Prostate gland (tissue), 2 donors: ENCODE measurements at regions not wholly inside any gene's neighbourhood (a gene's known extent, or its start where the extent isn't known, plus 50 kb on each side); places are given as distances from the start of the nearest gene placed in this dataset.
"Not testable (repeated sequence)": the region's sequence is repeated elsewhere in the genome, so short reads cannot be mapped to it uniquely, and the experiment has no call there.

Experiments
- DNase-seq: peaks from one replicate; pipeline ENCODE4 v3.0.0-alpha.2; 2019; ENCODE audit warnings: low spot score
- H3K27ac ChIP-seq, 2 donors: fragments of 200-600 bp; sonication (generic); 2 replicates each; pipeline ENCODE4 v1.5.1; 2017 to 2019
- H3K27me3 ChIP-seq: fragments of 200-600 bp; sonication (generic); replicated peaks from 2 replicates; pipeline ENCODE4 v1.5.1; 2019; ENCODE audit not compliant: insufficient read depth
- H3K36me3 ChIP-seq, 2 donors: fragments of 200-600 bp; sonication (generic); 1 replicate in 1 of 2; 2 replicates in 1 of 2; pipeline versions ENCODE4 v1.5.1 to v1.8.1; 2017 to 2019
- H3K4me1 ChIP-seq: fragments of 200-600 bp; sonication (generic); replicated peaks from 2 replicates; pipeline ENCODE4 v1.5.1; 2019
- H3K4me3 ChIP-seq, 2 donors: fragments of 200-600 bp; sonication (generic); 2 replicates each; pipeline ENCODE4 v1.5.1; 2017 to 2019
- H3K9me3 ChIP-seq: fragments of 200-600 bp; sonication (generic); 2 replicates; pipeline ENCODE4 v1.5.1; 2017
- POLR2A ChIP-seq: fragments of 450-650 bp; IDR thresholded peaks from one replicate; pipeline ENCODE4 v1.6.1; 2016; ENCODE audit warnings: antibody characterized with exemption, mild to moderate bottlenecking
- POLR2AphosphoS5 ChIP-seq: sonication (generic); formaldehyde crosslinking; IDR thresholded peaks from one replicate; pipeline ENCODE4 v1.6.1; 2017; ENCODE audit warnings: antibody characterized with exemption
- WGBS: methylation state at CpG from one replicate; pipeline ENCODE4 v1.1.5; 2018; 5-methylcytosine and 5-hydroxymethylcytosine counted together
- intact Hi-C: fragments of 100-400 bp; cut with DNase I; formaldehyde crosslinking; loops from one replicate; pipeline ENCODE4 v1.14.2; 2022
- TF ChIP-seq, protein P1 (sequence below), 4 experiments: fragments of 200-600 bp in 2 of 4; fragments of 450-650 bp in 2 of 4; sonication (generic) in 2 of 4; IDR thresholded peaks; 1 replicate in 3 of 4; 2 replicates in 1 of 4; pipeline ENCODE4 v1.5.1; 2016 to 2019; ENCODE audit warnings: antibody characterized with exemption in 4 of 4, mild to moderate bottlenecking in 2 of 4, moderate library complexity in 2 of 4

DNA sequence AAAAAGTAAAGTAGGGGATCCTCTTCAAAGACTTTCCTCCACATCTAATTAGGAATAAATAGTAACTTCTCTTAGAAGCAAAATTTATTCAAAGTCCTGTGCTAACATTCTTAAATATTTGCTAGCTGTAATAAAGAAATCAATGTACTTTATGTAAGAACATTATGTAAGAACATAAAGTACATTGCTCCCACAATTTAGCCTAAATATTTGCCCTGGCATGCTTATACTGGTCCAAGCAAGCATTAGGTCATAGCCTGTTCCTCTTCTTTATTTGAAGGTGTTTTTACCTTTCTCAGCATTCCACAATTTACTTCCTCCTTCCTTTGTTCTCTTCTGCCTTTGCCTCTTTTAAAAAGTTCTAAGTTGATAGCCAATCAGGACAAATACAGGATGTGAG lies 1480.5 kb upstream of the TENM4 start:
- DNase-seq, H3K4me3 ChIP-seq, H3K9me3 ChIP-seq, H3K27me3 ChIP-seq, H3K36me3 ChIP-seq, intact Hi-C loops, H3K4me1 ChIP-seq: not testable (repeated sequence)
- H3K27ac ChIP-seq: peak overlapping the region in 1 of 2 donors; percentile 63
- peak; percentile 77 for TF ChIP-seq POLR2AphosphoS5

DNA sequence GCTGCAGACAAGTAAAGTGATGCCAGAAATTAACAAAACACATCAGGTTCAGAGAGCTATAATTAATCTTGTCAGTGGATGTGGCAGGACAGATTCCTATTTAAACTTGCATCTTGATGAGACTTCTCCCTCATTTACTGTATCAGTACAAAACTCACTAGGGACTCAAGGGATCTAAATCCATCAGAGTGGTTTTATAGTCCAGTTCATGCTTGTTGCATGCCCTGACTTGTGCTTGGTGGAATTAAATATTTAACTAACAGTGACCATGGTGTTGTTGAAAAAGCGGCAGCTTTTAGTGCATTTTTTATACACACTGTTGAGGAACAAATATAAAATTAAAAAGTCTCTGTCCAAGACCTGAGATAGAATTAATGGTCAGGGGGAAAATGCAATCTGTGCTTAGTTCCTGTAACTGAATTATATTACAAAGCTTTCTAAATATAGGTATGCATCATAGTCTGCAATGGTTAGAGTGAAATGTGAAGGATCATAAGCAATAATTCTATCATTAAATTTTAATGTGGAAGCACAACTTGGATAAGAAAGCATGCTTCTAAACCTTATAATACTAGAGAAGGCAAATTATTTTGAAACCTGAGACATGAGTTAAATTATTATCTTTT lies 1475.5 kb upstream of the TENM4 start:
- TF ChIP-seq, protein P1, sequence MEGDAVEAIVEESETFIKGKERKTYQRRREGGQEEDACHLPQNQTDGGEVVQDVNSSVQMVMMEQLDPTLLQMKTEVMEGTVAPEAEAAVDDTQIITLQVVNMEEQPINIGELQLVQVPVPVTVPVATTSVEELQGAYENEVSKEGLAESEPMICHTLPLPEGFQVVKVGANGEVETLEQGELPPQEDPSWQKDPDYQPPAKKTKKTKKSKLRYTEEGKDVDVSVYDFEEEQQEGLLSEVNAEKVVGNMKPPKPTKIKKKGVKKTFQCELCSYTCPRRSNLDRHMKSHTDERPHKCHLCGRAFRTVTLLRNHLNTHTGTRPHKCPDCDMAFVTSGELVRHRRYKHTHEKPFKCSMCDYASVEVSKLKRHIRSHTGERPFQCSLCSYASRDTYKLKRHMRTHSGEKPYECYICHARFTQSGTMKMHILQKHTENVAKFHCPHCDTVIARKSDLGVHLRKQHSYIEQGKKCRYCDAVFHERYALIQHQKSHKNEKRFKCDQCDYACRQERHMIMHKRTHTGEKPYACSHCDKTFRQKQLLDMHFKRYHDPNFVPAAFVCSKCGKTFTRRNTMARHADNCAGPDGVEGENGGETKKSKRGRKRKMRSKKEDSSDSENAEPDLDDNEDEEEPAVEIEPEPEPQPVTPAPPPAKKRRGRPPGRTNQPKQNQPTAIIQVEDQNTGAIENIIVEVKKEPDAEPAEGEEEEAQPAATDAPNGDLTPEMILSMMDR (IDR thresholded peaks at IDR 0.05): no peak
- intact Hi-C loops: no loop called here

DNA sequence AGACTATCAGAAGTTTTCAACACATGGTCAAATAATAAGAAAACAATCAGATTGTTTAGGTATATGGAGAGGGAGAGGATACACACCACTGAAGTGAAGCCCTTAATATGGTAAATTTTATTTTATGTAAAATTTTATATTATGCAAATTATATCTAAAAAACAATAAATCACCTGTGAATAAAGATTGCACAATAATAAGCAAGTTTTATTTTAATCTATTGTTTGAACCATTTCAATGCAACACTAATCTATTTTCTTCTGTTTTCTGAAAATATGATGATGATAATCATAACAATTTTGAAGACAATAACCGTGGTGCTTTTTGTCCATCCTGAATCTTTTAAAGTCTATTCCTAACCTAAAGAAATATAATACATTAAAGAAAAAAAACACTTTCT lies 1473.5 kb upstream of the TENM4 start:
- Histone ChIP-seq H3K27me3 (no peaks in the 10 kb centered on the region), H3K36me3 (no peaks in the 10 kb centered on the region), H3K27ac (no peak overlapping the region), H3K4me3 (no peak overlapping the region), H3K9me3 (no peaks in the 10 kb centered on the region), H3K4me1 (no peaks in the 10 kb centered on the region)
- no peak for DNase-seq
- no peak for TF ChIP-seq POLR2A
- no peak for TF ChIP-seq POLR2AphosphoS5
- TF ChIP-seq, protein P1 (IDR thresholded peaks at IDR 0.05): no peak
- WGBS: 96% methylated on average over 1 of the region's 1 CpG
- intact Hi-C loops: no loop called here

More for the DNA sequence above, 1475.5 kb upstream of the TENM4 start:
- no peak for DNase-seq
- WGBS: 16% methylated on average over 1 of the region's 1 CpG
- no peaks in the 10 kb centered on the region for H3K36me3 ChIP-seq
- H3K9me3 ChIP-seq: no peaks in the 10 kb centered on the region
- no peak overlapping the region for H3K27ac ChIP-seq
- H3K4me1 ChIP-seq: no peaks in the 10 kb centered on the region
- H3K4me3 ChIP-seq: no peak overlapping the region
- H3K27me3 ChIP-seq: no peaks in the 10 kb centered on the region

DNA sequence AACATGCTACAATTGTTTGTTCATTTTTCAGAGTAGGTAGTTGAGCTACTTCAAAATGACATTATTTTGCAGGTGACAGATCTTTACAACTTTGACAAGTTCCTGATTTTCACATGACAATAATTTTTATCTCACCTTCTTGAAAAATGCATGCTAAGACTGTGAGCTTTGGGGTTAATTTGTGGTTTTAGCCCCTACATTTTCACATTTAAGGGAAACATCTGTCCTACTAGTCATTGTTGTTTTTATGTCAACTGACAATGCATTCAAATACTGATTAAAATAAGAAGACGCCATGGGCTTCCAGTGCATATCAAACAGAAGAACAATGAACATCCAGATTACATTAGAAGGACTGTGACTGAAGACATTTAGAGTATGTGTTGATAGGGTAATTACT lies 1470.8 kb upstream of the TENM4 start:
- H3K36me3 ChIP-seq: no peaks in the 10 kb centered on the region
- WGBS: 80% methylated on average over 1 of the region's 1 CpG
- no peak for DNase-seq
- no peaks in the 10 kb centered on the region for H3K4me1 ChIP-seq
- H3K27me3 ChIP-seq: no peaks in the 10 kb centered on the region
- TF ChIP-seq POLR2A: no peak
- TF ChIP-seq, protein P1 (IDR thresholded peaks at IDR 0.05): no peak
- TF ChIP-seq POLR2AphosphoS5: no peak
- no peaks in the 10 kb centered on the region for H3K9me3 ChIP-seq
- intact Hi-C loops: no loop called here
- no peak overlapping the region for H3K4me3 ChIP-seq
- H3K27ac ChIP-seq: no peak overlapping the region

DNA sequence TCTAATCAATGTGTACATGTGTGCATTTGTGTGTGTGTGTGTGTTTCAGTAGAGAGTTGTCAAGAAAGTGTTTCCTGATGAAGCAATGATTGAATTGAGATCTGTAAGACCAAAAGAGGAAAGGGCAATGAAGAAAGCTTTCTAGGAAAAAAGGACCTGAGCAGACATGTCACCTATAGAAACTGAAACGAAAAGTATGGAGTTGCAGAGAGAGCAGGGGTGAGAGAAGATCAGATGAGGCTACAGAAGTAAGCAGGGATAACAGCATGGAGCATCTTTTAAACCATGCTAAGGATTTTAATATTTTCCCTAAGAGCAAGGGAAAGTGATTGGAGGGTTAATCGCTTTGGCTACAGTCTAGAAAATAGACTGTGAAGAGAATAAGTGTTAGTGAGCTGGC lies 1459.4 kb upstream of the TENM4 start:
- TF ChIP-seq, protein P1 (IDR thresholded peaks at IDR 0.05): no peak
- TF ChIP-seq POLR2AphosphoS5 (no peak), POLR2A (no peak)
- Histone ChIP-seq H3K9me3 (no peaks in the 10 kb centered on the region), H3K27ac (no peak overlapping the region), H3K4me1 (peaks cover 4% of the 10 kb centered on the region), H3K4me3 (no peak overlapping the region), H3K36me3 (no peaks in the 10 kb centered on the region), H3K27me3 (no peaks in the 10 kb centered on the region)
- no peak for DNase-seq
- intact Hi-C loops: no loop called here
- WGBS: 76% methylated on average over 2 of the region's 2 CpGs
